ENCODE measurements at regions not wholly inside any gene's neighbourhood (a gene's known extent, or its start where the extent isn't known, plus 50 kb on each side); places are given as distances from the start of the nearest gene placed in this dataset.

DNA sequence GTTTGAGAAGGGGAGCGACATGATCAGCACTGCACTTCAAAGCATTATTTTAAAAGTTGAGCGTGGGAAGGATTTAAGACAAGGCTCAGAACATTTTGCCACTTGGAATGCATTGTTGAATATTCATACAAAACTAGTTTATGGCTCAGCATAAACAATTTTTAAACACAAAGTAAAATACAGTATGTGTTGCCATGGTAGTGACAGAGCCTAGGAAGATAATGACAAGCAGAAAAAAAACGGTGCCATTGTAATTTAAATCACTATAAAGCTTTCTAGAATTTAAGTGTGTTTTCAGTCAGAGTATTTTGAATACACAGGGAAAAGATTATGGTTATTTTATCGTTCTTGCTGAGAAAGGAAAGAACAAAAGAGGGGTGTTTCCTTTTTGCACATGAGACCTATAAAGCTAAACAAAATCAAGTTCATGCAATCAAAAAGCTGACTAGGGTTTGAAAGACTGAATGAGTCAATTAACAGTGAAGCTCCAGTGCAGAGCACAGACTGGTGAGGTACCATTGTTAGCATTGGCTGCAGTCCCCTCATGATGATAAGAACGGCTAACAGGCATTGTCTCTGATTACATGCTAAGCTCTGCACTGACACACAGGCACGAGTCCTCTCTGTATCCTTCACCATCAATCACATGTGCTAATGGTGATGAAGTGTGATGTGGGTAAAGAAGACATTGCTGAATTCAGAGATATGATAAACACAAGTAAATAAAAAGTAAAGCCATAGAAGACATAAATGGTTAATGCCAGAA, 181.9 kb upstream of the VSTM2A start:
- no peak overlapping the region for H3K27ac ChIP-seq (ENCODE audit: low read length)
- H3K4me1 ChIP-seq (ENCODE audit: control insufficient read depth, insufficient read depth, low read length) = no peaks in the 10 kb centered on the region
- 44% methylated on average over 6 of the region's 6 CpGs for WGBS
- no peaks in the 10 kb centered on the region for H3K27me3 ChIP-seq (ENCODE audit: control insufficient read depth, insufficient read depth)
- ATAC-seq (no peak), DNase-seq (no peak)
- intact Hi-C loops (cut with DNase I) = no loop called here
- H3K4me3 ChIP-seq (ENCODE audit: low read length) = no peak overlapping the region
- H3K9me3 ChIP-seq (ENCODE audit: control insufficient read depth, low read length) = no peaks in the 10 kb centered on the region

DNA sequence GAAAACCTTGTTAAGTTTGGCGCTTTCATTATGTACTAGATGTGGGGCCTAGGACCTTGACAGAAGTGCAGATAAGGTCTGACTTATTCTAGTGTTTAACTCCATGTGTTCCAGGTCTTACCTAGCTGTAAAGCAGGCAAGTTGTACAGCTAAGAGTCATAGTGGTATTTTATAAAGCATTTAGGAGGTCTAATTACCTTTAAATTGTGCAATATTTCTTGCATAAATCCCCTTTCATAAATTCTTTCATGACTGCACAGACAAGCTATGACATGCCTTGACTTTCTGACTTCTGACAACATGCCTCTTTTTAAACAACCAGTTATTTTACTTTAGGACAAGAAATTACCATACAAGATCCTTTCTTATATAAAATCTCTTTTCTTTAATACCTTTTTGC, 151.6 kb upstream of the VSTM2A start:
- H3K4me1 ChIP-seq (ENCODE audit: control insufficient read depth, insufficient read depth, low read length) = no peaks in the 10 kb centered on the region
- DNase-seq (no peak), ATAC-seq (no peak)
- no peaks in the 10 kb centered on the region for H3K9me3 ChIP-seq (ENCODE audit: control insufficient read depth, low read length)
- no peak overlapping the region for H3K4me3 ChIP-seq (ENCODE audit: low read length)
- no peaks in the 10 kb centered on the region for H3K27me3 ChIP-seq (ENCODE audit: control insufficient read depth, insufficient read depth)
- intact Hi-C loops (cut with DNase I) = no loop called here
- WGBS = 86% methylated on average over 1 of the region's 1 CpG
- no peak overlapping the region for H3K27ac ChIP-seq (ENCODE audit: low read length)

DNA sequence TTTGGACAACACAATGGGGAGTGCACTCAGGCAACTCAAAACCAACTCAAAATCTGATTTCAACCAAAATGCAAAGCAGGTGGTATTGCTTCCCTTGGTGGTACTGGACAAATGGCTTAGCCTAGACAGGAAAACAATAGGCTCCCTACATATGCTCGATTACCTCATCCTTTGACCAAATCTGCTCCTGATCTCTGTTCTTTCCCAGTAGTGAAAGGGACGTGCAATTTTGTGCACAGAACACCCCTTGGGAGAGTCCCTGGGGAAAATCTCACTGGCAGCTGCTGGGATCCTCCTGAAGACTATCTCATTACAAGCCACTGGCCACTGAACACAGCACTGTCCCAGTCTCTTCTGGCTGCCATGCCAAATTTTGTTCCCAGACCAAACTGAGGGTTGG, 149.2 kb upstream of the VSTM2A start:
- ATAC-seq = no peak
- Histone ChIP-seq H3K27ac (ENCODE audit: low read length) (no peak overlapping the region), H3K4me1 (ENCODE audit: control insufficient read depth, insufficient read depth, low read length) (no peaks in the 10 kb centered on the region), H3K9me3 (ENCODE audit: control insufficient read depth, low read length) (no peaks in the 10 kb centered on the region), H3K27me3 (ENCODE audit: control insufficient read depth, insufficient read depth) (no peaks in the 10 kb centered on the region), H3K4me3 (ENCODE audit: low read length) (no peak overlapping the region)
- 46% methylated on average over 2 of the region's 2 CpGs for WGBS
- intact Hi-C loops (cut with DNase I) = no loop called here
- DNase-seq = no peak

DNA sequence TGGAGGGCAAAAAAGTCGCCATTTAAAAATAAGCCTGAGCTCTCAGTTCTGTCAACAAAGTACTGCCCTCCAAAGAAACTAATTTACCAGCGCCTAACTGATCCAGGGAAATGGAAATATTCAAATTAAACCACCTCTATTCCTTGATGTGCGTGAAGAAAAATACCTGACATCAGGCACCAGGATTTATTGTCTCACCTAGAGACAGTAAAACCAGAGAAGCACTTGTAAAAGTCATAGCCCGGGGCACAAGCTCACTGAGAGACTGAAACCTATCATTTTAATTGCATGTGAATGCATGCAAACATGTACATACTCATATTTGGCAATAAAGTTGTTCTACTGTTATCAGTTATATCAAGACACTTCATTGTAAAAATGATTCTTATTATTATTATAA, 147.3 kb upstream of the VSTM2A start:
- no peaks in the 10 kb centered on the region for H3K9me3 ChIP-seq (ENCODE audit: control insufficient read depth, low read length)
- no peaks in the 10 kb centered on the region for H3K27me3 ChIP-seq (ENCODE audit: control insufficient read depth, insufficient read depth)
- H3K4me3 ChIP-seq (ENCODE audit: low read length) = no peak overlapping the region
- H3K4me1 ChIP-seq (ENCODE audit: control insufficient read depth, insufficient read depth, low read length) = no peaks in the 10 kb centered on the region
- 87% methylated on average over 4 of the region's 4 CpGs for WGBS
- ATAC-seq (no peak), DNase-seq (no peak)
- H3K27ac ChIP-seq (ENCODE audit: low read length) = no peak overlapping the region
- intact Hi-C loops (cut with DNase I) = no loop called here

DNA sequence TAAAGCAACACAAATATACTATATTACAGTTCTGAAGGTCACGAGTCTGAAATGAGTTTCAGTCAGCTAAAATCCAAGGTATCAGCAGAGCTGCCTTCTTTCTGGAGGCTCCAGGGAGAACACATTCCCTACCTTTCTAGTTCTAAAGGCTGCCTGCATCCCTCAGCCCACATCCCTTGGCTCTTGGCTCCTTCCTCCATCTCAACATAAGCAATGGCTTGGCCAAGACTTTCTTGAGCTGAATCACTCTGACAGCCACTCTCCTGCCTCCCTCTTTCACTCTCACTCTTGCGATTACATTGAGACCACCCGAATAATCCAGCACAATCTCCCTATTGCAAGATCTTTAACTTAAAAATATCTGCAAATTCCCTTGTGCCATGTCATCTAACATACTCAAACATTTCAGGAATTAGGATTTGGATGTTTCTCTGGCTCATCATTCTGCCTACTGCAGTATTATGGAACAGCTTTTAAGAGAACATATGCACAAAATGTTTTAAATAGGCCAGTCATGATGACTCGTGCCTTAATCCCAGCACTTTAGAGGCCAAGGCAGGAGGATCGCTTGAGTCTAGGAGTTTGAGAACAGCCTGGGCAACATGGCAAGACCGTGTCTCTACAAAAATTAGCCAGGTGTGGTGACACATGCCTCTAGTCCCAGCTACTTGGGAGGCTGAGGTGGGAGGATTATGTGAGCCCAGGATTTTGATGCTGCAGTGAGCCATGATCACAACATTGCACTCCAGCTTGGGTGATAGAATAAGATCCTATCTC, 144.2 kb upstream of the VSTM2A start:
- Histone ChIP-seq H3K27ac (ENCODE audit: low read length) (no peak overlapping the region), H3K4me3 (ENCODE audit: low read length) (no peak overlapping the region), H3K4me1 (ENCODE audit: control insufficient read depth, insufficient read depth, low read length) (no peaks in the 10 kb centered on the region), H3K9me3 (ENCODE audit: control insufficient read depth, low read length) (no peaks in the 10 kb centered on the region), H3K27me3 (ENCODE audit: control insufficient read depth, insufficient read depth) (no peaks in the 10 kb centered on the region)
- ATAC-seq (no peak), DNase-seq (no peak)
- intact Hi-C loops (cut with DNase I) = no loop called here
- 89% methylated on average over 6 of the region's 6 CpGs for whole genome bisulfite sequencing

DNA sequence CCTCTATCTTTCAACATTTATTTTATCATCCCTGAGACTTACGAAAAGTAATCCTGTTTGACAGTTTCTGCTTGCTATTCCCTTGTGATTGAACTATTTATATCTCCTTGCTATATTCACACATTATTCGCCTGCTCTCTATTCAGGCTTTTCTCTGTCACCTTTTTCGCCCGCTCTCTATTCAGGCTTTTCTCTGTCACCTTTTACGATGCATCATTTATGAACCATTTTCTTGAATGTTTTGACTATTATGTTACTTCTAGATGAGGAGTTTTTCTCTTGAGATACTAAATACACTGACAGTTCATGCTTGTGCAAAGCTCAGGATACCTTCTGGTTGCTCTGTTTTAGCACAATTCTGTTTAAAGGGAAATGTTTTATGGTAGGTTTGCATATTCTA, 143.3 kb upstream of the VSTM2A start:
- no peaks in the 10 kb centered on the region for H3K9me3 ChIP-seq (ENCODE audit: control insufficient read depth, low read length)
- no peak for DNase-seq
- no peaks in the 10 kb centered on the region for H3K27me3 ChIP-seq (ENCODE audit: control insufficient read depth, insufficient read depth)
- intact Hi-C loops (cut with DNase I) = no loop called here
- no peak overlapping the region for H3K4me3 ChIP-seq (ENCODE audit: low read length)
- H3K27ac ChIP-seq (ENCODE audit: low read length) = no peak overlapping the region
- WGBS = 80% methylated on average over 5 of the region's 5 CpGs
- H3K4me1 ChIP-seq (ENCODE audit: control insufficient read depth, insufficient read depth, low read length) = no peaks in the 10 kb centered on the region
- no peak for ATAC-seq

DNA sequence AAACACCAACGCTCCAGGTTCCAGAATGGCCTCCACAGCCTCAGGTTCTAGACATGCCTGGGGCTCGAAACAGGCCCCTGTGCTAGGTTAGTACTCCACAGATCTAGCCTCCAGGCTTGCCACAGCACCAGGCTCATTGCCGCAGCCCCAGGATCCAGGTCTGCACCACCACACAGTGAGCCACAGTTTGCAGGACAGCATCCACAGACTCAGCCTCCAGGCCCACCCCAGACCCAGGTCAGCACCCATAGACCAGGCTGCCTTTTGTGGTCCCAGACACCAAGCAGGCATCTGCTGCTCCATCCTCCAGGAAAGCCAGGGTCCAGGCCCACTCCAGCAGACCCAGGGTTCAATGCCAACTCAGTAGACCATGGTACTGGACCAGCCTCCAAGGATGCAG, 132.3 kb upstream of the VSTM2A start:
- Histone ChIP-seq H3K27me3 (ENCODE audit: control insufficient read depth, insufficient read depth) (no peaks in the 10 kb centered on the region), H3K4me3 (ENCODE audit: low read length) (no peak overlapping the region), H3K4me1 (ENCODE audit: control insufficient read depth, insufficient read depth, low read length) (no peaks in the 10 kb centered on the region), H3K9me3 (ENCODE audit: control insufficient read depth, low read length) (no peaks in the 10 kb centered on the region), H3K27ac (ENCODE audit: low read length) (no peak overlapping the region)
- ATAC-seq = no peak
- DNase-seq = peak in 2 of 3 donors; percentile 10 to 32
- 73% methylated on average over 3 of the region's 3 CpGs for WGBS
- intact Hi-C loops (cut with DNase I) = no loop called here

DNA sequence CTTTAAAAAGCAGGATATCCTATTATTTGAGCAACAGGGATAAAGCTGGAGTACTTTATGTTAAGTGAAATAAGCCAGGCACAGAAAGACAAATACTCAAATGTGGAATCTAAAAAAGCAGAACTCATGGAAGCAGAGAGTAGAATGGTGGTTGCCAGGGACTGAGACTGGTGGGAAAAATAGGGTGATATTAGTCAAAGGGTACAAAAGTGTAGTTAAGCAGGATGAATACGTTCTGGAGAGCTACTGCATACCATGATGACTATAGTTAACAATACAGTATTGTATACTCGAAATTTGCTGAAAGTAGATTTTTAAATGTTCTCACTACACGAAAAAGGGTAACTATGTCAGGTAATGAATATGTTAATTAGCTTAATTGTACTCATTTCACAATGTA, 125.5 kb upstream of the VSTM2A start:
- no peak for ATAC-seq
- intact Hi-C loops (cut with DNase I) = no loop called here
- no peak for DNase-seq
- Histone ChIP-seq H3K27me3 (ENCODE audit: control insufficient read depth, insufficient read depth) (no peaks in the 10 kb centered on the region), H3K27ac (ENCODE audit: low read length) (no peak overlapping the region), H3K4me3 (ENCODE audit: low read length) (no peak overlapping the region), H3K9me3 (ENCODE audit: control insufficient read depth, low read length) (no peaks in the 10 kb centered on the region), H3K4me1 (ENCODE audit: control insufficient read depth, insufficient read depth, low read length) (no peaks in the 10 kb centered on the region)
- 52% methylated on average over 3 of the region's 3 CpGs for WGBS

DNA sequence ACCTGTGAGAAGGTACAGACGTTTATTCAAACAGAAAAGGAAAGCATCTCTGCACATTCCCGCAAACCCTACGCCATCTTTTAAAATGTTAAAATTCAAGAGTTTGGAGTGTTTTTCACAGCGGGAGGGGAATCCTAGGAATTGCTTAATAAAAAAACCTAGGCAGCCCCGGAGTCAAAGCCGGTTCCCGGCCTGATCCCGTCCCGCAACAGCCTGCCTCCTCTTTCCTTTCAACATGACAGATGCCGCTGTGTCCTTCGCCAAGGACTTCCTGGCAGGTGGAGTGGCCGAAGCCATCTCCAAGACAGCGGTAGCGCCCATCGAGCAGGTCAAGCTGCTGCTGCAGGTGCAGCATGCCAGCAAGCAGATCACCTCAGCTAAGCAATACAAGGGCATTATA, 123.0 kb upstream of the VSTM2A start:
- H3K27ac ChIP-seq (ENCODE audit: low read length) = no peak overlapping the region
- ATAC-seq (no peak), DNase-seq (peak in 2 of 3 donors; percentile 25 to 32)
- H3K4me1 ChIP-seq (ENCODE audit: control insufficient read depth, insufficient read depth, low read length) = no peaks in the 10 kb centered on the region
- no peaks in the 10 kb centered on the region for H3K27me3 ChIP-seq (ENCODE audit: control insufficient read depth, insufficient read depth)
- 83% methylated on average over 15 of the region's 15 CpGs for WGBS
- intact Hi-C loops (cut with DNase I) = no loop called here
- no peak overlapping the region for H3K4me3 ChIP-seq (ENCODE audit: low read length)
- H3K9me3 ChIP-seq (ENCODE audit: control insufficient read depth, low read length) = no peaks in the 10 kb centered on the region

DNA sequence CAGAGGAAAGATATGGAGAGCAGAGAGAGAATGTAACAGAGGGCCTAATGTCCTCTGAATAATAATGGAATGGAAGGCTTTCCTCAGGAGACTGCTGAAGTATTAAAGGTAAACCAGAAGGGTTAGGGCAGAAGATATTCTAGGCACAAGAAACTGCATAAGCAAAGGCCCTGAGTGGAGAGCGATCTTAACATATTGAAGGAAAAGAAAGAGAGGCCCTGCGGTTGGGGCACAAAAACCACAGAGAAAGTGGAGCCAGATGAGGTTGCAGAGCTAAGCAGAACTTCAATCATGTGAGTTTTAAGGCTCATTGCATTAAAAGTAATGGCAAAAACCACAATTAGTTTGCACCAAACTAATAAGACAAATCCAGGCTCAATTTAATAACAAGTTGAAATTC, 115.8 kb upstream of the VSTM2A start:
- 82% methylated on average over 2 of the region's 2 CpGs for whole genome bisulfite sequencing
- no peaks in the 10 kb centered on the region for H3K27me3 ChIP-seq (ENCODE audit: control insufficient read depth, insufficient read depth)
- no peak for ATAC-seq
- H3K4me3 ChIP-seq (ENCODE audit: low read length) = no peak overlapping the region
- H3K27ac ChIP-seq (ENCODE audit: low read length) = no peak overlapping the region
- intact Hi-C loops (cut with DNase I) = no loop called here
- no peaks in the 10 kb centered on the region for H3K9me3 ChIP-seq (ENCODE audit: control insufficient read depth, low read length)
- DNase-seq = no peak
- no peaks in the 10 kb centered on the region for H3K4me1 ChIP-seq (ENCODE audit: control insufficient read depth, insufficient read depth, low read length)

DNA sequence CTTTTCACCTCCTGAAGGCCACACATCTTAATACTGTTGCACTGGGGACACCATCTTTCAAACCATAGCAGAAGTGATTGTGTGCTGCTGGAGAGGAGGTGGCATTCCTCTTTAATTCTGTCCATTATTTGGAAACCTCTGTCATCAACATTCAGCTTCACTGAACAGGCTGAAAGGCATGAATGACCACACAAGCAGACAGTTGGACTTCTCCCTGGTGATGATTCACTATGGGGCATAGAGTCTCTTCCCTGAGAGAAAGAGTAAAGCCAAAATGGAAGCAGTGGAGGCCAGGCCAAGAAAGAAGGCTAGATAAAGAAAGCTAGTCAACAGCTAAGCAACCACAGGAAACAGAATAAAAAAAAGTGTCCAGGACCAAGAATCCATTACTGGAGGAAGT, 113.1 kb upstream of the VSTM2A start:
- Histone ChIP-seq H3K27me3 (ENCODE audit: control insufficient read depth, insufficient read depth) (no peaks in the 10 kb centered on the region), H3K4me1 (ENCODE audit: control insufficient read depth, insufficient read depth, low read length) (no peaks in the 10 kb centered on the region), H3K9me3 (ENCODE audit: control insufficient read depth, low read length) (no peaks in the 10 kb centered on the region), H3K27ac (ENCODE audit: low read length) (no peak overlapping the region), H3K4me3 (ENCODE audit: low read length) (no peak overlapping the region)
- no peak for ATAC-seq
- intact Hi-C loops (cut with DNase I) = no loop called here
- DNase-seq = no peak

Measured in right cardiac atrium (tissue), 5 donors.